Mucosa of descending colon (tissue), 3 donors: ENCODE measurements at regions not wholly inside any gene's neighbourhood (a gene's known extent, or its start where the extent isn't known, plus 50 kb on each side); places are given as distances from the start of the nearest gene placed in this dataset.
A peak's percentile ranks its signal among the peaks of the same experiment; 100 is the strongest.

ENCODE experiments used
- ATAC-seq: fragments of 200-7000 bp; cut with Tn5 transposase; one replicate; pipeline ENCODE4 v1.9.1; 2020; ENCODE audit warnings: mild to moderate bottlenecking, moderate library complexity
- DNase-seq, 3 donors: peaks; one replicate each; pipeline ENCODE4 v3.0.0-alpha.2; 2020
- H3K36me3 ChIP-seq: fragments of 200-600 bp; one replicate; pipeline ENCODE4 v1.8.0; 2021; ENCODE audit warnings: low read depth, mild to moderate bottlenecking
- H3K4me1 ChIP-seq: fragments of 200-600 bp; one replicate; pipeline ENCODE4 v1.8.0; 2021; ENCODE audit warnings: low read depth, mild to moderate bottlenecking
- H3K4me3 ChIP-seq: fragments of 200-600 bp; one replicate; pipeline ENCODE4 v1.8.0; 2021; ENCODE audit warnings: mild to moderate bottlenecking
- H3K9me3 ChIP-seq: fragments of 200-600 bp; one replicate; pipeline ENCODE4 v1.8.0; 2021; ENCODE audit warnings: mild to moderate bottlenecking
- CTCF ChIP-seq: fragments of 200-600 bp; IDR thresholded peaks from one replicate; pipeline ENCODE4 v1.8.0; 2022; ENCODE audit warnings: antibody characterized with exemption, mild to moderate bottlenecking
- intact Hi-C, 2 donors: fragments of 100-400 bp; cut with DNase I in 1 of 2; cut with micrococcal nuclease in 1 of 2; formaldehyde crosslinking; loops; one replicate each; pipeline versions ENCODE4 v1.11.0 to v1.11.1; 2022; cut with DNase I, micrococcal nuclease
- donor health status: DM: no; HTN: no; CAD: no; lungs with moderate emphysema.
- donor health status: DM: no; HTN: no; CAD: no.
- donor health status: DM: no; HTN: yes; CAD: no.

- intact Hi-C loops = no loop called here
These were observed 131.7 kb downstream of the PSMG1 start for GRCh38 chr21:39051588-39051949.

GRCh38 chr21:39050841-39051587, 132.2 kb downstream of the PSMG1 start:
- no peaks in the 10 kb centered on the region for H3K9me3 ChIP-seq
- no peaks in the 10 kb centered on the region for H3K4me1 ChIP-seq
- TF ChIP-seq CTCF = no peak
- intact Hi-C loops = no loop called here
- no peak for DNase-seq
- H3K4me3 ChIP-seq = no peak overlapping the region
- no peaks in the 10 kb centered on the region for H3K36me3 ChIP-seq
- no peak for ATAC-seq

More at GRCh38 chr21:39051588-39051949, 131.7 kb downstream of the PSMG1 start:
- DNase-seq (no peak), ATAC-seq (no peak)
- no peak for TF ChIP-seq CTCF
- Histone ChIP-seq H3K9me3 (no peaks in the 10 kb centered on the region), H3K36me3 (no peaks in the 10 kb centered on the region), H3K4me1 (no peaks in the 10 kb centered on the region), H3K4me3 (no peak overlapping the region)

DNA sequence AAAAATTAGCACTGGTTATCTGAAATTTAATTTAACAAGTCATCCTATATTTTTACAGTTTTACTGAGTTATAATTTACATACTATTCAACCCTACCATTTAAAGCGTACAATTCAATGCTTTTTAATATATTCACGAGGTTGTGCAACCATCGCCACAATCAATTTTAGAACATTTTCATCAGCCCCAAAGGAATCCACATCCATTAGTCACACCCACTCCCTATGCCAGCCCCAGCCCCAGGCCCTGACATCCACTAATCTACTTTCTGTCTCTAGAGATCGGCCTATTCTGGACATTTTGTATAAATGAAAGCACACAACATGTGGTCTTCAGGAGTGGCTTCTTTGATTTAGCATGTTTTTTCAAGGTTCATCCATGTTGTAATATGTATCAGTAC, 134.7 kb downstream of the PSMG1 start:
- H3K9me3 ChIP-seq = no peaks in the 10 kb centered on the region
- no peak for DNase-seq

GRCh38 chr21:39048064-39048463, 135.2 kb downstream of the PSMG1 start:
- peak; percentile 99 for ATAC-seq
- H3K4me3 ChIP-seq = no peak overlapping the region
- TF ChIP-seq CTCF = no peak
- no peaks in the 10 kb centered on the region for H3K36me3 ChIP-seq
- intact Hi-C loops = no loop called here
- H3K9me3 ChIP-seq = no peaks in the 10 kb centered on the region
- no peaks in the 10 kb centered on the region for H3K4me1 ChIP-seq
- DNase-seq = peak in 2 of 3 donors; percentile 50 to 59

More for the DNA sequence above, 134.7 kb downstream of the PSMG1 start:
- Histone ChIP-seq H3K36me3 (no peaks in the 10 kb centered on the region), H3K4me3 (no peak overlapping the region), H3K4me1 (no peaks in the 10 kb centered on the region)
- no peak for ATAC-seq
- intact Hi-C loops = no loop called here
- TF ChIP-seq CTCF = no peak

DNA sequence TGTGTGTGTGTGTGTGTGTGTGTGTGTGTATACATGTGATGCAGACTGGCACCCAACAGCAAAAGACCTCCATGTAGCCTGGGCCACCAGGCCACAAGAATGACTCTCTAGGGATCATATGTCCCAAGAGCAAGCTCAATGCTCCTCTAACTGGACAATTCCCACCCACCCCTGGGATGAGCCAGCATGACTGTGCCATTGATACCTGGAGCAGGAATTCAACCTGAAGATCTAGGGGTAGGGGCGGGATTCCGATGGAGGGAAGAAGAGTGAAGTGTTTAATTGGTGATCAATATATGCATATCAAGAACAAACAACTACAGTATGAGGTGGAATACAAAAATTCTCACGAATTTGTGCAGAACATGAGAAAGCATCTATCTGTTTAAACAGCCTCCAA, 136.2 kb downstream of the PSMG1 start:
- Histone ChIP-seq H3K36me3 (no peaks in the 10 kb centered on the region), H3K9me3 (no peaks in the 10 kb centered on the region), H3K4me3 (no peak overlapping the region), H3K4me1 (no peaks in the 10 kb centered on the region)
- intact Hi-C loops = no loop called here
- ATAC-seq (no peak), DNase-seq (no peak)
- TF ChIP-seq CTCF = no peak
